HEK293T (cell line): ENCODE measurements at regions not wholly inside any gene's neighbourhood (a gene's known extent, or its start where the extent isn't known, plus 50 kb on each side); places are given as distances from the start of the nearest gene placed in this dataset.

Experiments used
- CTBP1 ChIP-seq: fragments of 450-650 bp; IDR thresholded peaks from 2 replicates; pipeline ENCODE4 v1.6.1; 2016; ENCODE audit warnings: borderline replicate concordance
- SP1 ChIP-seq: fragments of 450-650 bp; IDR thresholded peaks from 2 replicates; pipeline ENCODE4 v1.6.1; 2017
- TF ChIP-seq, protein P1 (sequence below): fragments of 450-650 bp; IDR thresholded peaks from 2 replicates; pipeline ENCODE4 v1.6.1; 2016

DNA sequence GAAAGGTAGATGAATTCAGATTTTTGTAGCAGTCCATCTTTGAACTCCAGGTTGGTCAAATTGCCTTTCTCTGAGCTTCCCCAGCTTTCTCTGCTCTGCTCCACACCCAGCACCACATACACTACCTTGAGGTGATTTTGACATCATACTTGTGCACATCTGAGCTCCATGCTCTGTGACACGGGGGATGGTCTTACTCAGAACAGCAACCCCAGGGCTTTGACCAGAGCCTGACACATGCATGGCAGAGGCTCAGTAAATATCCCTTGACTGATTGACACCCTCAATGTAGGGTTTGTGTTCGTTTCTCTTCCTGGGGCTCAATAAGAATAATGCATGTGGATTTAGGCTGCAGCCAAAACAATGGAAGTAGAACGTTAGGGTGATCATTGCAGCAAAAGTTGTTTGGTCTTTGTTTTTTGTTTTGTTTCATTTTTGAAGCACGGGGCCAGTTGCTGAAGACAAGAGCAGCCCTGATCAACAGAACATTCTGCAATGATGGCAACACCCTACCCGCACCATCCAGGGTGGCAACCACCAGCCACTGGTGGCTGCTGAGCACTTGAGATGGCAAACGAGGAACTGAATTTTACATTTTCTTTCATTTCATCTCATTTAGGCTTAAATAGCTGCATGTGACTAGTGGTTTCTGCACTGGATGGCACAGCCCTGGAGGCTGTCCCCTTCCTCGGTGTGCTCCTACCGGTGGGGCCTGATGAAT, 224.8 kb upstream of the TNRC6C start:
- TF ChIP-seq, protein P1, sequence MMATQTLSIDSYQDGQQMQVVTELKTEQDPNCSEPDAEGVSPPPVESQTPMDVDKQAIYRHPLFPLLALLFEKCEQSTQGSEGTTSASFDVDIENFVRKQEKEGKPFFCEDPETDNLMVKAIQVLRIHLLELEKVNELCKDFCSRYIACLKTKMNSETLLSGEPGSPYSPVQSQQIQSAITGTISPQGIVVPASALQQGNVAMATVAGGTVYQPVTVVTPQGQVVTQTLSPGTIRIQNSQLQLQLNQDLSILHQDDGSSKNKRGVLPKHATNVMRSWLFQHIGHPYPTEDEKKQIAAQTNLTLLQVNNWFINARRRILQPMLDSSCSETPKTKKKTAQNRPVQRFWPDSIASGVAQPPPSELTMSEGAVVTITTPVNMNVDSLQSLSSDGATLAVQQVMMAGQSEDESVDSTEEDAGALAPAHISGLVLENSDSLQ = no peak
- TF ChIP-seq CTBP1 = no peak
- no peak for TF ChIP-seq SP1
